ENCODE measurements at regions not wholly inside any gene's neighbourhood (a gene's known extent, or its start where the extent isn't known, plus 50 kb on each side); places are given as distances from the start of the nearest gene placed in this dataset.

GRCh38 chr18:51857989-51858388 lies 482.0 kb upstream of the DCC start:
- no peak overlapping the region for H3K4me2 ChIP-seq (ENCODE audit: insufficient read depth in 1 of 2, low read depth in 2 of 2, low read length in 2 of 2)
- no peaks in the 10 kb centered on the region for H3K27me3 ChIP-seq (replicated peaks in 1 of 4; ENCODE audit: control insufficient read depth in 3 of 4, extremely low read depth in 1 of 4, insufficient read depth in 3 of 4, low read length in 3 of 4)
- H2AFZ ChIP-seq (ENCODE audit: low read length): no peak overlapping the region; the same call in 1 of the 2 replicates
- no peaks in the 10 kb centered on the region for H4K20me1 ChIP-seq (replicated peaks in 1 of 2; ENCODE audit: control insufficient read depth in 1 of 2, insufficient read depth in 2 of 2, low read length in 2 of 2)
- H2BK15ac ChIP-seq (ENCODE audit: low read length): no peak overlapping the region
- POLR2A ChIA-PET (ENCODE audit: partially characterized antibody): no interaction called here
- H3K9ac ChIP-seq (replicated peaks in 1 of 4; ENCODE audit: extremely low read depth in 1 of 4, low read depth in 3 of 4, low read length in 3 of 4): no peak overlapping the region
- H3K79me1 ChIP-seq (ENCODE audit: low read depth, low read length): no peaks in the 10 kb centered on the region; the same call in 1 of the 2 replicates
- H2BK120ac ChIP-seq (replicated peaks; ENCODE audit: low read depth, low read length): no peak overlapping the region
- no peak overlapping the region for H2BK5ac ChIP-seq (ENCODE audit: low read depth, low read length)
- H4K8ac ChIP-seq (ENCODE audit: extremely low read depth, insufficient read depth, low read length): no peak overlapping the region
- H3K79me2 ChIP-seq (ENCODE audit: control insufficient read depth in 1 of 2, insufficient read depth in 2 of 2, low read length in 2 of 2): no peaks in the 10 kb centered on the region
- H3K23ac ChIP-seq (ENCODE audit: insufficient read length): no peak overlapping the region
- H3K14ac ChIP-seq (ENCODE audit: insufficient read length): no peak overlapping the region
- no peak overlapping the region for H3K18ac ChIP-seq (ENCODE audit: extremely low read depth, low read length)
- DNase-seq (ENCODE audit: low read depth in 1 of 2, low spot score in 2 of 2) (no peak), FAIRE-seq (no peak)
- no peak overlapping the region for H2AK5ac ChIP-seq (ENCODE audit: low read depth, low read length)
- no peak overlapping the region for H2BK20ac ChIP-seq (ENCODE audit: low read length)
- no peak overlapping the region for H4K5ac ChIP-seq (ENCODE audit: insufficient read length, low read depth, low read length)
- no peak overlapping the region for H3K4ac ChIP-seq (replicated peaks; ENCODE audit: insufficient read length, low read depth, low read length)
- CTCF ChIA-PET (ENCODE audit: partially characterized antibody): interaction anchor here (0.5 kb wide), 1 partner anchor 10 kb away, joined by 3 read pairs; no protein-coding TSS in a partner anchor
- WGBS, 2 experiments (ENCODE audit: extremely low coverage in 1 of 2, insufficient coverage in 1 of 2, insufficient read length in 1 of 2, insufficient replicate concordance in 2 of 2, low coverage in 1 of 2, low lambda C conversion rate in 2 of 2, missing lambda C conversion rate in 1 of 2): 72% methylated on average over 5 of the region's 5 CpGs; no CpG with 5 or more reads in 1 of the 2 experiments
- H4K91ac ChIP-seq (replicated peaks; ENCODE audit: insufficient read length, low read length): no peak overlapping the region
- no peaks in the 10 kb centered on the region for H3K36me3 ChIP-seq (ENCODE audit: control insufficient read depth in 2 of 4, insufficient read depth in 4 of 4, low read length in 3 of 4)
- H3K4me3 ChIP-seq (ENCODE audit: extremely low read depth in 1 of 4, insufficient read depth in 2 of 4, low read depth in 3 of 4, low read length in 4 of 4): no peak overlapping the region
- H3K27ac ChIP-seq (ENCODE audit: low read depth, low read length): no peak overlapping the region
- no peak overlapping the region for H2BK12ac ChIP-seq (ENCODE audit: low read depth, low read length)
- H3K56ac ChIP-seq (replicated peaks; ENCODE audit: insufficient read length, low read depth, low read length): no peak overlapping the region
- no peaks in the 10 kb centered on the region for H3K9me3 ChIP-seq (ENCODE audit: insufficient read depth in 2 of 2, low read depth in 1 of 2, low read length in 1 of 2)
- no peaks in the 10 kb centered on the region for H3K23me2 ChIP-seq (ENCODE audit: low read depth, low read length)
- H3K4me1 ChIP-seq (replicated peaks in 1 of 4; ENCODE audit: control insufficient read depth in 3 of 4, insufficient read depth in 4 of 4, low read length in 3 of 4): peaks cover 0 to 2% (median 0%) of the 10 kb centered on the region in 4 experiments; a peak in 1 of 7 replicates
- TF ChIP-seq GTF2F1 (IDR thresholded peaks at IDR 0.05; ENCODE audit: borderline replicate concordance, low read depth, low read length) (no peak), SUZ12 (IDR thresholded peaks at IDR 0.05; ENCODE audit: low read length) (no peak), SAP30 (IDR thresholded peaks at IDR 0.05; ENCODE audit: insufficient read depth, insufficient replicate concordance, low read length) (no peak), SP2 (IDR thresholded peaks at IDR 0.05; ENCODE audit: low read length) (no peak), RXRA (IDR thresholded peaks at IDR 0.05; ENCODE audit: insufficient read depth, low read depth, low read length) (no peak), TCF12 (IDR thresholded peaks at IDR 0.05; ENCODE audit: low read depth, low read length) (no peak), ATF3 (IDR thresholded peaks at IDR 0.05; ENCODE audit: insufficient read depth, low read depth, low read length) (no peak), MAX (IDR thresholded peaks at IDR 0.05) (no peak), CBX8 (IDR thresholded peaks at IDR 0.05; ENCODE audit: borderline replicate concordance, low read depth, low read length) (no peak), CBX5 (IDR thresholded peaks at IDR 0.05; ENCODE audit: low read depth, low read length) (no peak), KDM4A (IDR thresholded peaks at IDR 0.05; ENCODE audit: low read depth, low read length, severe bottlenecking) (no peak), BRCA1 (IDR thresholded peaks at IDR 0.05; ENCODE audit: low read depth, low read length) (no peak)
